Kidney (tissue), 13 donors: ENCODE measurements at regions not wholly inside any gene's neighbourhood (a gene's known extent, or its start where the extent isn't known, plus 50 kb on each side); places are given as distances from the start of the nearest gene placed in this dataset.

ENCODE experiments used
- DNase-seq, 5 donors: peaks; one replicate each; pipeline ENCODE4 v3.0.0-alpha.2; 2013 to 2020
- FAIRE-seq: peaks from 2 replicates; lab custom pipeline; 2012; peaks lifted over from hg19 to GRCh38; lab: Jason Lieb, UNC
- H3K27ac ChIP-seq, 2 donors: one replicate each; pipeline ENCODE4 v1.7.0; 2013; ENCODE audit warnings: low read depth in 2 of 2, low read length in 2 of 2, inconsistent platforms in 1 of 2
- H3K27me3 ChIP-seq: one replicate; pipeline ENCODE4 v1.7.1; 2013; ENCODE audit warnings: low read length, inconsistent platforms; ENCODE audit not compliant: control insufficient read depth, insufficient read depth
- H3K36me3 ChIP-seq, 3 donors: one replicate each; pipeline versions ENCODE4 v1.7.0 to v1.7.1; 2013; ENCODE audit warnings: low read length in 3 of 3, control low read depth in 1 of 3, inconsistent platforms in 1 of 3; ENCODE audit not compliant: insufficient read depth in 3 of 3, control insufficient read depth in 2 of 3
- H3K4me1 ChIP-seq, 3 donors: one replicate each; pipeline versions ENCODE4 v1.7.0 to v1.7.1; 2013; ENCODE audit warnings: low read length in 3 of 3, inconsistent platforms in 1 of 3, low read depth in 1 of 3; ENCODE audit not compliant: control insufficient read depth in 2 of 3, insufficient read depth in 2 of 3
- H3K4me3 ChIP-seq, 3 donors: one replicate each; pipeline versions ENCODE4 v1.7.0 to v1.8.1; 2013; ENCODE audit warnings: low read length in 3 of 3, control low read depth in 1 of 3, inconsistent platforms in 1 of 3
- H3K9ac ChIP-seq, 3 donors: one replicate each; pipeline versions ENCODE4 v1.7.0 to v1.7.1; 2013; ENCODE audit warnings: low read length in 3 of 3, control low read depth in 1 of 3, inconsistent platforms in 1 of 3
- H3K9me3 ChIP-seq, 3 donors: one replicate each; pipeline versions ENCODE4 v1.7.0 to v1.7.1; 2013; ENCODE audit warnings: low read length in 3 of 3, control low read depth in 1 of 3, inconsistent platforms in 1 of 3; ENCODE audit not compliant: control insufficient read depth in 2 of 3, insufficient read depth in 1 of 3
- CTCF ChIP-seq: IDR thresholded peaks from 3 replicates; pipeline ENCODE4 v1.5.1; 2012; ENCODE audit warnings: mild to moderate bottlenecking, moderate library complexity, borderline replicate concordance; ENCODE audit not compliant: insufficient read depth; ENCODE audit errors: extremely low read depth
- intact Hi-C: fragments of 100-400 bp; cut with DNase I; formaldehyde crosslinking; loops from one replicate; pipeline ENCODE4 v1.11.1; 2022
- donor health status: control.
- donor health status: control.
- donor health status: control.
- donor health status: control.
- donor health status: control.
- donor health status: DM: yes; HTN: yes; CAD: no.
- donor health status: Normal renal cell carcinoma (clear cell type).

- no peak for FAIRE-seq
These were observed 126.8 kb downstream of the MXRA5 start for GRCh38 chrX:3219667-3220066.

GRCh38 chrX:3219231-3219630 is 127.2 kb downstream of the MXRA5 start:
- intact Hi-C loops: no loop called here
- DNase-seq: no peak
- FAIRE-seq: no peak

More at GRCh38 chrX:3219667-3220066, 126.8 kb downstream of the MXRA5 start:
- H3K36me3 ChIP-seq: no peaks in the 10 kb centered on the region
- no peaks in the 10 kb centered on the region for H3K27me3 ChIP-seq
- no peak for DNase-seq
- intact Hi-C loops: no loop called here
- H3K4me3 ChIP-seq: no peak overlapping the region
- no peaks in the 10 kb centered on the region for H3K9me3 ChIP-seq
- no peaks in the 10 kb centered on the region for H3K4me1 ChIP-seq
- no peak for TF ChIP-seq CTCF
- no peak overlapping the region for H3K9ac ChIP-seq
- H3K27ac ChIP-seq: no peak overlapping the region

GRCh38 chrX:3218442-3218841 is 128.0 kb downstream of the MXRA5 start:
- no peaks in the 10 kb centered on the region for H3K36me3 ChIP-seq

More at GRCh38 chrX:3219231-3219630, 127.2 kb downstream of the MXRA5 start:
- H3K27me3 ChIP-seq: no peaks in the 10 kb centered on the region
- H3K27ac ChIP-seq: no peak overlapping the region
- TF ChIP-seq CTCF: no peak
- H3K4me1 ChIP-seq: no peaks in the 10 kb centered on the region
- no peaks in the 10 kb centered on the region for H3K36me3 ChIP-seq
- no peak overlapping the region for H3K4me3 ChIP-seq
- no peak overlapping the region for H3K9ac ChIP-seq
- no peaks in the 10 kb centered on the region for H3K9me3 ChIP-seq

More at GRCh38 chrX:3218442-3218841, 128.0 kb downstream of the MXRA5 start:
- H3K27me3 ChIP-seq: no peaks in the 10 kb centered on the region
- no peak for TF ChIP-seq CTCF
- FAIRE-seq: no peak
- DNase-seq: no peak
- H3K27ac ChIP-seq: no peak overlapping the region
- no peak overlapping the region for H3K9ac ChIP-seq
- intact Hi-C loops: no loop called here
- H3K4me1 ChIP-seq: no peaks in the 10 kb centered on the region
- H3K4me3 ChIP-seq: no peak overlapping the region
- no peaks in the 10 kb centered on the region for H3K9me3 ChIP-seq
